Activated CD4-positive, alpha-beta memory T cell treated with anti-CD3 and anti-CD28 coated beads for 36 hours (primary cell): ENCODE measurements at regions not wholly inside any gene's neighbourhood (a gene's known extent, or its start where the extent isn't known, plus 50 kb on each side); places are given as distances from the start of the nearest gene placed in this dataset.
"Not testable (repeated sequence)": the region's sequence is repeated elsewhere in the genome, so short reads cannot be mapped to it uniquely, and the experiment has no call there.

Experiments used
- CTCF ChIA-PET: fragments of 350-600 bp; sonication (Branson Sonifier 250); formaldehyde crosslinking; loops from one replicate; lab custom pipeline; 2021; ENCODE audit warnings: antibody characterized with exemption, inconsistent platforms; lab: Charles Lee
- POLR2A ChIA-PET: fragments of 350-600 bp; sonication (Branson Sonifier 250); formaldehyde crosslinking; loops from one replicate; lab custom pipeline; 2021; ENCODE audit warnings: antibody characterized with exemption; lab: Charles Lee
- DNase-seq: peaks from one replicate; pipeline ENCODE4 v3.0.0-alpha.2; 2020
- H3K27ac Mint-ChIP-seq: one replicate; pipeline ENCODE4 v1.8.0; 2021; ENCODE audit warnings: mixed read lengths
- H3K27me3 Mint-ChIP-seq: one replicate; pipeline ENCODE4 v1.8.0; 2021; ENCODE audit warnings: mixed read lengths
- H3K36me3 Mint-ChIP-seq: one replicate; pipeline ENCODE4 v1.8.0; 2021; ENCODE audit warnings: mixed read lengths
- H3K4me1 Mint-ChIP-seq: one replicate; pipeline ENCODE4 v1.8.0; 2021; ENCODE audit warnings: low read depth, mixed read lengths
- H3K4me3 Mint-ChIP-seq: one replicate; pipeline ENCODE4 v1.8.0; 2021; ENCODE audit warnings: mild to moderate bottlenecking, mixed read lengths
- H3K9me3 Mint-ChIP-seq: one replicate; pipeline ENCODE4 v1.8.0; 2021; ENCODE audit warnings: mixed read lengths
- intact Hi-C: fragments of 100-400 bp; cut with micrococcal nuclease; formaldehyde crosslinking; loops from one replicate; pipeline ENCODE4 v1.15.1; 2023

GRCh38 chr21:6363591-6363990 is 4157.8 kb upstream of the TPTE start:
- H3K4me1 Mint-ChIP-seq, DNase-seq, H3K27ac Mint-ChIP-seq, H3K27me3 Mint-ChIP-seq, H3K9me3 Mint-ChIP-seq, H3K4me3 Mint-ChIP-seq, intact Hi-C loops, H3K36me3 Mint-ChIP-seq: not testable (repeated sequence)
- ChIA-PET POLR2A (interaction anchor here (0.9 kb wide), 1 partner anchor 10 kb away, joined by 3 read pairs; no protein-coding TSS in a partner anchor), CTCF (interaction anchor here (5.3 kb wide), 1 partner anchor 10 kb away, joined by 86 read pairs; no protein-coding TSS in a partner anchor)

GRCh38 chr21:6368824-6369223 is 4152.6 kb upstream of the TPTE start:
- DNase-seq, result peak; percentile 9
- H3K36me3 Mint-ChIP-seq, H3K4me3 Mint-ChIP-seq, H3K4me1 Mint-ChIP-seq, H3K9me3 Mint-ChIP-seq, CTCF ChIA-PET, POLR2A ChIA-PET, intact Hi-C loops, H3K27ac Mint-ChIP-seq, H3K27me3 Mint-ChIP-seq: not testable (repeated sequence)

DNA sequence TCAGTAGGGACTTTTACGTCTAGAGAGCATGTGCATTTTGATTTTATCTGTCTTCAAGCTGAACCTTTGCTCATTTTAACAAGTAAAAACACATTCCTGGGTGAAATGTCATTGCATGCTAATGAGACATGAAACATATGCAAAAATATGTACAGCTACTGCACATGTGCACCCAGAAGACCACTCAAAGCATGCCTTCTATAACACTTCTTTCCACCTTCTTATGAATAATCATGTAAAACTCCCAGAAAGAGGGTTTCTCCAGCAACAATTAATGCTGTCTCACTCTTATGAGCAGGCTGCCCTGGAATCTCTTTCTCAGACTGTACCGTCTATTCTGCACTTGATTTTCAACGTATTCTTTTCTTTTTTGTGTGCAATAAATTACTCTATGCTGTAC is 4148.1 kb upstream of the TPTE start:
- CTCF ChIA-PET, result interaction anchor here (2.9 to 5.3 kb wide), 2 partner anchors 9 to 13 kb away, joined by 17 to 86 read pairs; no protein-coding TSS in a partner anchor
- H3K27me3 Mint-ChIP-seq, H3K27ac Mint-ChIP-seq, H3K9me3 Mint-ChIP-seq, intact Hi-C loops, H3K4me1 Mint-ChIP-seq, H3K36me3 Mint-ChIP-seq, H3K4me3 Mint-ChIP-seq: not testable (repeated sequence)
- DNase-seq, result peak; percentile 10
- POLR2A ChIA-PET, result interaction anchor here (1.0 kb wide), 1 partner anchor 10 kb away, joined by 3 read pairs; no protein-coding TSS in a partner anchor

GRCh38 chr21:6374232-6374631 is 4147.2 kb upstream of the TPTE start:
- H3K27me3 Mint-ChIP-seq, H3K27ac Mint-ChIP-seq, H3K4me3 Mint-ChIP-seq, H3K4me1 Mint-ChIP-seq, H3K9me3 Mint-ChIP-seq, intact Hi-C loops, H3K36me3 Mint-ChIP-seq: not testable (repeated sequence)
- peak; percentile 22 for DNase-seq
- ChIA-PET POLR2A (interaction anchor here (1.0 kb wide), 1 partner anchor 11 kb away, joined by 3 read pairs; no protein-coding TSS in a partner anchor), CTCF (interaction anchor here (2.9 to 5.3 kb wide), 2 partner anchors 10 to 14 kb away, joined by 17 to 86 read pairs; no protein-coding TSS in a partner anchor)

DNA sequence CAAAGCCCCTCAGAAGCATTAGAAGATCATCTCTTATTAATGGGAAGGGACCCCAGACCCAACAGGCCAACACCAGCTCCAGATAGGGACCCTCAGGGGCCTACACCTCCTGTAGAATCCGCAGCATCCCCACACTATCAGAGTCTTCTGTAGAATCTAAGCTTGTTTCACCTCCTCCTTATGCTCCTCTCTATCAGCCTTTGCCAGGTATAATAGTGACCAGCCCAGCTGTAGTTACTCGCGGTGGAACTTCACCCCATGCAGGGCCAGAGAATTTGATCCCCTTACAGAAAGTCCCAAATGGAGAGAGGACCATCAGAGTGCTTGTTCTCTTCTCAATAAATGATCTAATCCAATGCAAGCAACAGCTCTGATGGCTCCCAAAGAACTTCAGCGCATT is 4146.5 kb upstream of the TPTE start:
- H3K27me3 Mint-ChIP-seq, POLR2A ChIA-PET, H3K4me1 Mint-ChIP-seq, H3K4me3 Mint-ChIP-seq, H3K9me3 Mint-ChIP-seq, intact Hi-C loops, H3K36me3 Mint-ChIP-seq, H3K27ac Mint-ChIP-seq: not testable (repeated sequence)
- peak; percentile 5 for DNase-seq
- CTCF ChIA-PET, result interaction anchor here (2.9 to 5.3 kb wide), 2 partner anchors 11 to 15 kb away, joined by 17 to 86 read pairs; no protein-coding TSS in a partner anchor

GRCh38 chr21:6375776-6376175 is 4145.6 kb upstream of the TPTE start:
- H3K4me3 Mint-ChIP-seq, POLR2A ChIA-PET, H3K9me3 Mint-ChIP-seq, H3K27me3 Mint-ChIP-seq, intact Hi-C loops, H3K4me1 Mint-ChIP-seq, DNase-seq, H3K27ac Mint-ChIP-seq, H3K36me3 Mint-ChIP-seq: not testable (repeated sequence)
- CTCF ChIA-PET, result interaction anchor here (2.9 to 5.3 kb wide), 2 partner anchors 12 to 16 kb away, joined by 17 to 86 read pairs; no protein-coding TSS in a partner anchor

DNA sequence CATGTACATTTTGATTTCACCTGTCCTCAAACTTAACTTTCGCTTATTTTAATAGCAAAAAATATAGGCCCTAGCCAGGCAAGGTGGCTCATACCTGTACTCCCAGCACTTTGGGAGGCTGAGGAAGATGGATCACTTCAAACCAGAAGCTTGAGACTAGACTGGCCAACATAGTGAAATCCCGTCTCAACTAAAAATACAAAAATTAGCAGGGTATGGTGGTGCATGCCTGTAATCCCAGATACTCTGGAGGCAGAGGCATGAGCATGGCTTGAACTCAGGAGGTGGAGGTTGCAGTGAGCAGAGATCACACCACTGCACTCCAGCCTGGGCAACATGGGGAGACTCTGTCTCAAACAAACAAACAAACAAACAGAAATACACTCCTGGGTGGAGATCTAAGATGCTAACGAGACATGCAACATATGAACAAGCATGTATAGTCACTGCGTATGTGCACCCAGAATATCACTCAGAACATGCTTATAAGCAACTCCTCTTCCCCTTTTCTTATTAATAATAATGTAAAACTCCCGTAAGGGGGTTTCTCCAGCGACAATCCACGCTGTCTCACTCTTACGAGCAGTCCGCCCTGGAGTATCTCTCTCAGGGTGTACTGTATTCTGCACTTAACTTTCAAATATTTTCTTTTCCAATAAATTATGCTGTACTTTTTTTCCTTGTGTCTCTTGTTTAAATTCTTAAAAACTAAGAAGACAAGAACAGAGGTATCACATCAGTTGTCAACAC is 4144.9 kb upstream of the TPTE start:
- H3K9me3 Mint-ChIP-seq, H3K36me3 Mint-ChIP-seq, H3K27me3 Mint-ChIP-seq, POLR2A ChIA-PET, DNase-seq, CTCF ChIA-PET, H3K4me1 Mint-ChIP-seq, H3K27ac Mint-ChIP-seq, intact Hi-C loops, H3K4me3 Mint-ChIP-seq: not testable (repeated sequence)
